PC-9 (cell line): ENCODE measurements at regions not wholly inside any gene's neighbourhood (a gene's known extent, or its start where the extent isn't known, plus 50 kb on each side); places are given as distances from the start of the nearest gene placed in this dataset.

ENCODE experiments used
- BruUV-seq: library from RNA; stranded (reverse); fragments of 400-500 nt; replicated peaks from 2 replicates; lab custom pipeline; 2021; lab: Mats Ljungman, UMichigan
- CTCF ChIA-PET: fragments of 300-600 bp; sonication (Branson Sonifier 250); formaldehyde crosslinking; loops from one replicate; lab custom pipeline; 2022; ENCODE audit warnings: antibody characterized with exemption; lab: Charles Lee
- POLR2A ChIA-PET: fragments of 300-600 bp; sonication (Branson Sonifier 250); formaldehyde crosslinking; loops from one replicate; lab custom pipeline; 2022; ENCODE audit warnings: antibody characterized with exemption; ENCODE audit not compliant: unreplicated experiment; lab: Charles Lee
- DNase-seq, 2 experiments: peaks; one replicate each; pipeline versions ENCODE4 v3.0.0 to v3.0.0-alpha.2; 2015 to 2022; ENCODE audit warnings: mixed read lengths in 1 of 2
- H2AFZ ChIP-seq: fragments of 200-600 bp; sonication (generic); 2 replicates; pipeline ENCODE4 v1.8.1; 2017; ENCODE audit warnings: antibody characterized with exemption
- H3F3A ChIP-seq: fragments of 200-600 bp; sonication (generic); 2 replicates; pipeline ENCODE4 v1.8.1; 2017; ENCODE audit warnings: antibody characterized with exemption, mild to moderate bottlenecking, low read depth; ENCODE audit not compliant: insufficient read depth
- H3K27ac ChIP-seq: fragments of 200-600 bp; sonication (generic); 2 replicates; pipeline ENCODE4 v1.6.1; 2016; ENCODE audit warnings: mixed run types
- H3K27me3 ChIP-seq: fragments of 200-600 bp; sonication (generic); 2 replicates; pipeline ENCODE4 v1.6.1; 2016; ENCODE audit warnings: low read depth, mixed run types; ENCODE audit not compliant: insufficient read depth
- H3K36me3 ChIP-seq: fragments of 200-600 bp; sonication (generic); 2 replicates; pipeline ENCODE4 v1.6.1; 2016; ENCODE audit warnings: low read depth, mixed run types
- H3K4me1 ChIP-seq: fragments of 200-600 bp; sonication (generic); replicated peaks from 2 replicates; pipeline ENCODE4 v1.6.1; 2016; ENCODE audit warnings: mixed run types; ENCODE audit not compliant: insufficient read depth
- H3K4me2 ChIP-seq: fragments of 200-600 bp; sonication (generic); 2 replicates; pipeline ENCODE4 v1.6.1; 2017; ENCODE audit warnings: mixed run types
- H3K4me3 ChIP-seq: fragments of 200-600 bp; sonication (generic); 2 replicates; pipeline ENCODE4 v1.6.1; 2016; ENCODE audit warnings: mixed run types
- H3K79me2 ChIP-seq: fragments of 200-600 bp; sonication (generic); 2 replicates; pipeline ENCODE4 v1.6.1; 2017; ENCODE audit warnings: low read depth, mixed run types
- H3K9me2 ChIP-seq: fragments of 200-600 bp; sonication (generic); 2 replicates; pipeline ENCODE4 v1.8.1; 2017; ENCODE audit warnings: mild to moderate bottlenecking; ENCODE audit not compliant: insufficient read depth
- H3K9me3 ChIP-seq: fragments of 200-600 bp; sonication (generic); 2 replicates; pipeline ENCODE4 v1.8.1; 2016; ENCODE audit warnings: low read depth; ENCODE audit not compliant: insufficient read depth
- H4K20me1 ChIP-seq: fragments of 200-600 bp; sonication (generic); 2 replicates; pipeline ENCODE4 v1.8.1; 2017; ENCODE audit not compliant: insufficient read depth
- CTCF ChIP-seq: fragments of 200-600 bp; sonication (generic); conservative IDR thresholded peaks from 2 replicates; pipeline ENCODE4 v1.6.1; 2017; ENCODE audit warnings: mixed run types, antibody characterized with exemption, mild to moderate bottlenecking, moderate library complexity
- EZH2 ChIP-seq: fragments of 200-600 bp; sonication (generic); IDR thresholded peaks from 2 replicates; pipeline ENCODE4 v1.8.0; 2017; ENCODE audit warnings: antibody characterized with exemption, low read depth
- intact Hi-C: fragments of 100-400 bp; cut with micrococcal nuclease; formaldehyde crosslinking; loops from one replicate; pipeline ENCODE4 v1.10.0; 2022; ENCODE audit not compliant: unreplicated experiment

- POLR2A ChIA-PET: no interaction called here
- H3K4me3 ChIP-seq: no peak overlapping the region
- no peaks in the 10 kb centered on the region for H3K9me2 ChIP-seq
- H3K27me3 ChIP-seq: peaks cover 1% of the 10 kb centered on the region; the same call in 1 of the 2 replicates
- CTCF ChIA-PET: no interaction called here
- H3F3A ChIP-seq: no peaks in the 10 kb centered on the region
- no peak overlapping the region for H2AFZ ChIP-seq
- no peak for DNase-seq
- H3K79me2 ChIP-seq: no peaks in the 10 kb centered on the region
- no peak overlapping the region for H3K27ac ChIP-seq
- no peaks in the 10 kb centered on the region for H4K20me1 ChIP-seq
- TF ChIP-seq EZH2: no peak
- H3K4me1 ChIP-seq: no peaks in the 10 kb centered on the region
- intact Hi-C loops: no loop called here
- H3K9me3 ChIP-seq: no peaks in the 10 kb centered on the region
- no peak overlapping the region for H3K4me2 ChIP-seq
- H3K36me3 ChIP-seq: no peaks in the 10 kb centered on the region
- BruUV-seq: no TSS peak
Observed at GRCh38 chr1:76021846-76022245, 52.7 kb upstream of the ST6GALNAC3 start.

GRCh38 chr1:76023669-76024435 lies 50.7 kb upstream of the ST6GALNAC3 start:
- DNase-seq: no peak
- Histone ChIP-seq H3K27me3 (peaks cover 8% of the 10 kb centered on the region; the same call in 1 of the 2 replicates), H3F3A (no peaks in the 10 kb centered on the region), H3K27ac (no peak overlapping the region), H3K4me1 (no peaks in the 10 kb centered on the region), H3K36me3 (no peaks in the 10 kb centered on the region), H4K20me1 (no peaks in the 10 kb centered on the region), H3K4me2 (no peak overlapping the region), H3K9me2 (no peaks in the 10 kb centered on the region), H3K4me3 (no peak overlapping the region), H3K79me2 (no peaks in the 10 kb centered on the region), H2AFZ (no peak overlapping the region), H3K9me3 (no peaks in the 10 kb centered on the region)
- POLR2A ChIA-PET: no interaction called here
- no TSS peak for BruUV-seq
- intact Hi-C loops: no loop called here
- CTCF ChIA-PET: no interaction called here
- TF ChIP-seq EZH2: no peak
- no peak for TF ChIP-seq CTCF
